PFSK-1 (cell line): ENCODE measurements at regions not wholly inside any gene's neighbourhood (a gene's known extent, or its start where the extent isn't known, plus 50 kb on each side); places are given as distances from the start of the nearest gene placed in this dataset.

Source experiments
- FOXP2 ChIP-seq: optimal IDR thresholded peaks from 2 replicates; pipeline ENCODE3; 2011; ENCODE audit warnings: borderline replicate concordance, control low read depth, inconsistent platforms; ENCODE audit not compliant: insufficient read depth; ENCODE audit errors: extremely low read length, extremely low read depth
- POLR2AphosphoS5 ChIP-seq: IDR thresholded peaks from 2 replicates; pipeline ENCODE4 v1.6.1; 2012; ENCODE audit warnings: low read depth, mild to moderate bottlenecking, control low read depth, low read length, moderate library complexity
- REST ChIP-seq, 2 experiments: IDR thresholded peaks; 2 replicates each; pipeline versions ENCODE4 v1.6.1 to v1.8.0; 2011 to 2012; ENCODE audit warnings: low read depth in 2 of 2, low read length in 2 of 2, control low read depth in 1 of 2, inconsistent platforms in 1 of 2, mild to moderate bottlenecking in 1 of 2, moderate library complexity in 1 of 2; ENCODE audit not compliant: insufficient read depth in 1 of 2
- SIN3A ChIP-seq: IDR thresholded peaks from 2 replicates; pipeline ENCODE4 v1.6.1; 2012; ENCODE audit warnings: mild to moderate bottlenecking, low read length, moderate library complexity, borderline replicate concordance; ENCODE audit not compliant: insufficient read depth
- TAF1 ChIP-seq: IDR thresholded peaks from 2 replicates; pipeline ENCODE4 v1.6.1; 2012; ENCODE audit warnings: low read length, control low read depth, borderline replicate concordance; ENCODE audit not compliant: insufficient read depth

- no peak for TF ChIP-seq POLR2AphosphoS5
- no peak for TF ChIP-seq REST (IDR thresholded peaks at IDR 0.05; ENCODE audit: insufficient read depth in 1 of 2, low read depth in 2 of 2, low read length in 2 of 2)
- no peak for TF ChIP-seq FOXP2
- no peak for TF ChIP-seq SIN3A
- TF ChIP-seq TAF1, result no peak
Observed at GRCh38 chr10:20355915-20356314, 539.7 kb downstream of the PLXDC2 start.
